ENCODE measurements at regions not wholly inside any gene's neighbourhood (a gene's known extent, or its start where the extent isn't known, plus 50 kb on each side); places are given as distances from the start of the nearest gene placed in this dataset.
"Not testable (repeated sequence)": the region's sequence is repeated elsewhere in the genome, so short reads cannot be mapped to it uniquely, and the experiment has no call there.

GRCh38 chr13:73166204-73166603 lies 107.4 kb downstream of the KLF5 start:
- H3K4me3 ChIP-seq (ENCODE audit: low read length) = no peak overlapping the region
- no peak for DNase-seq (ENCODE audit: low read depth)
- TF ChIP-seq CTCF (IDR thresholded peaks at IDR 0.05; ENCODE audit: insufficient read depth, low read depth, low read length, missing control alignments) = no peak

- DNase-seq (ENCODE audit: low read depth) = peak; percentile 50
- TF ChIP-seq CTCF (IDR thresholded peaks at IDR 0.05; ENCODE audit: insufficient read depth, low read depth, low read length, missing control alignments) = no peak
- no peak overlapping the region for H3K4me3 ChIP-seq (ENCODE audit: low read length)
Measured at GRCh38 chr13:73162912-73163911, 104.4 kb downstream of the KLF5 start.

GRCh38 chr13:73160371-73161031 lies 101.7 kb downstream of the KLF5 start:
- DNase-seq (ENCODE audit: low read depth); H3K4me3 ChIP-seq (ENCODE audit: low read length): not testable (repeated sequence)

GRCh38 chr13:73158851-73159250 lies 100.0 kb downstream of the KLF5 start:
- H3K4me3 ChIP-seq (ENCODE audit: low read length) = no peak overlapping the region
- TF ChIP-seq CTCF (IDR thresholded peaks at IDR 0.05; ENCODE audit: insufficient read depth, low read depth, low read length, missing control alignments) = no peak
- DNase-seq (ENCODE audit: low read depth) = peak; percentile 72

GRCh38 chr13:73157031-73157430 lies 98.2 kb downstream of the KLF5 start:
- no peak for TF ChIP-seq CTCF (IDR thresholded peaks at IDR 0.05; ENCODE audit: insufficient read depth, low read depth, low read length, missing control alignments)
- H3K4me3 ChIP-seq (ENCODE audit: low read length) = no peak overlapping the region
- DNase-seq (ENCODE audit: low read depth) = no peak

- no peak for TF ChIP-seq CTCF (IDR thresholded peaks at IDR 0.05; ENCODE audit: insufficient read depth, low read depth, low read length, missing control alignments)
- H3K4me3 ChIP-seq (ENCODE audit: low read length) = no peak overlapping the region
- peak; percentile 46 for DNase-seq (ENCODE audit: low read depth)
Measured at GRCh38 chr13:73146707-73147106, 87.9 kb downstream of the KLF5 start.

GRCh38 chr13:73142071-73142470 lies 83.3 kb downstream of the KLF5 start:
- TF ChIP-seq CTCF (IDR thresholded peaks at IDR 0.05; ENCODE audit: insufficient read depth, low read depth, low read length, missing control alignments) = no peak
- DNase-seq (ENCODE audit: low read depth) = no peak
- H3K4me3 ChIP-seq (ENCODE audit: low read length) = no peak overlapping the region
